SU-DHL-6 (cell line): ENCODE measurements at regions not wholly inside any gene's neighbourhood (a gene's known extent, or its start where the extent isn't known, plus 50 kb on each side); places are given as distances from the start of the nearest gene placed in this dataset.

Source experiments
- H2AFZ ChIP-seq: fragments of 200-600 bp; sonication (generic); 2 replicates; pipeline ENCODE4 v1.6.1; 2014; ENCODE audit warnings: low read depth, mild to moderate bottlenecking, moderate library complexity, mixed read lengths, antibody characterized with exemption, low read length; ENCODE audit not compliant: severe bottlenecking
- H3F3A ChIP-seq: fragments of 200-600 bp; shearing (Covaris generic); 2 replicates; pipeline ENCODE4 v1.6.0; 2016; ENCODE audit warnings: antibody characterized with exemption, mild to moderate bottlenecking; ENCODE audit not compliant: insufficient read depth
- H3K27ac ChIP-seq: fragments of 200-600 bp; sonication (generic); 2 replicates; pipeline ENCODE4 v1.5.1; 2016; ENCODE audit warnings: low read depth, mild to moderate bottlenecking, low read length, moderate library complexity, mixed read lengths
- H3K27me3 ChIP-seq: fragments of 200-600 bp; sonication (generic), shearing (Covaris generic); 2 replicates; pipeline ENCODE4 v1.6.0; 2014; ENCODE audit warnings: mild to moderate bottlenecking, low read length
- H3K36me3 ChIP-seq: fragments of 200-600 bp; sonication (generic); 2 replicates; pipeline ENCODE4 v1.6.1; 2014; ENCODE audit warnings: mild to moderate bottlenecking, low read length, mixed read lengths
- H3K4me2 ChIP-seq: fragments of 300-600, 200-600 bp; shearing (Covaris generic), sonication (generic); 2 replicates; pipeline ENCODE4 v1.6.0; 2014; ENCODE audit warnings: low read length, low read depth, mild to moderate bottlenecking; ENCODE audit not compliant: poor library complexity, severe bottlenecking
- H3K4me3 ChIP-seq: fragments of 200-600 bp; sonication (generic); 2 replicates; pipeline ENCODE4 v1.5.1; 2014; ENCODE audit warnings: antibody characterized with exemption, low read length, mild to moderate bottlenecking, mixed read lengths; ENCODE audit not compliant: insufficient read depth, poor library complexity, severe bottlenecking
- H3K79me2 ChIP-seq: fragments of 200-600 bp; sonication (generic); 2 replicates; pipeline ENCODE4 v1.6.1; 2014; ENCODE audit warnings: mild to moderate bottlenecking, low read length, moderate library complexity; ENCODE audit not compliant: insufficient read depth
- H3K9ac ChIP-seq: fragments of 200-600 bp; sonication (generic); 2 replicates; pipeline ENCODE4 v1.7.0; 2014; ENCODE audit warnings: mild to moderate bottlenecking, low read length
- H3K9me2 ChIP-seq: fragments of 200-600 bp; sonication (generic); replicated peaks from 2 replicates; pipeline ENCODE4 v1.6.1; 2014; ENCODE audit warnings: low read length; ENCODE audit not compliant: insufficient read depth
- H3K9me3 ChIP-seq: fragments of 200-600 bp; sonication (generic); 2 replicates; pipeline ENCODE4 v1.6.1; 2014; ENCODE audit warnings: low read length, mixed read lengths; ENCODE audit not compliant: insufficient read depth
- H4K20me1 ChIP-seq: fragments of 200-600 bp; sonication (generic); 2 replicates; pipeline ENCODE4 v1.6.1; 2014; ENCODE audit warnings: low read depth, mild to moderate bottlenecking, antibody characterized with exemption, low read length, moderate library complexity, mixed read lengths
- CTCF ChIP-seq: fragments of 200-600 bp; sonication (generic); IDR thresholded peaks from one replicate; pipeline ENCODE4 v1.5.1; 2017; ENCODE audit warnings: antibody characterized with exemption, mild to moderate bottlenecking, low read length, moderate library complexity; ENCODE audit not compliant: insufficient read depth, poor library complexity, severe bottlenecking
- EZH2phosphoT487 ChIP-seq: fragments of 200-600 bp; sonication (generic), shearing (Covaris generic); conservative IDR thresholded peaks from 2 replicates; pipeline ENCODE4 v1.6.1; 2018; ENCODE audit warnings: mild to moderate bottlenecking, antibody characterized with exemption, low read length, moderate library complexity, mixed read lengths

DNA sequence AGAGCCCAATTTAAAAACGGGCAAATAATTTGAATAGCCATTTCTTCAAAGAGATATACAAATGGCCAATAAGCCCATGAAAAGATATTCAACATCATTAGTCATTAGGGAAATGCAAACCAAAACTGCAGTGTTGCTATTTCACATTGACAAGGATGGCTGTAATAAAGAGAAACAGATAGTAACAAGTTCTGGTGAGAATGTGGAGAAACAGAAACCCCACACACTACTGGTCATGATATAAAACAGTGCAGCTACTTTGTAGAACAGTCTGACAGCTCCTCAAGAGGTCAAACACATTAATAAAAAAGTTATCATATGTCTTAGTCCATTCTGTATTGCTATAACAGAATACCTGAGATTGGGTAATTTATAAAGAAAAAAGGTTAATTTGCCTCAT is 237.0 kb upstream of the GRAMD2B start:
- H3F3A ChIP-seq = no peaks in the 10 kb centered on the region
- no peaks in the 10 kb centered on the region for H3K36me3 ChIP-seq
- no peak overlapping the region for H3K4me3 ChIP-seq
- no peak overlapping the region for H3K9ac ChIP-seq
- no peaks in the 10 kb centered on the region for H3K79me2 ChIP-seq
- no peak for TF ChIP-seq EZH2phosphoT487
- no peaks in the 10 kb centered on the region for H3K9me3 ChIP-seq
- no peaks in the 10 kb centered on the region for H3K27me3 ChIP-seq
- no peak overlapping the region for H3K4me2 ChIP-seq
- no peak overlapping the region for H2AFZ ChIP-seq
- H3K27ac ChIP-seq = no peak overlapping the region
- no peaks in the 10 kb centered on the region for H3K9me2 ChIP-seq
- H4K20me1 ChIP-seq = no peaks in the 10 kb centered on the region

DNA sequence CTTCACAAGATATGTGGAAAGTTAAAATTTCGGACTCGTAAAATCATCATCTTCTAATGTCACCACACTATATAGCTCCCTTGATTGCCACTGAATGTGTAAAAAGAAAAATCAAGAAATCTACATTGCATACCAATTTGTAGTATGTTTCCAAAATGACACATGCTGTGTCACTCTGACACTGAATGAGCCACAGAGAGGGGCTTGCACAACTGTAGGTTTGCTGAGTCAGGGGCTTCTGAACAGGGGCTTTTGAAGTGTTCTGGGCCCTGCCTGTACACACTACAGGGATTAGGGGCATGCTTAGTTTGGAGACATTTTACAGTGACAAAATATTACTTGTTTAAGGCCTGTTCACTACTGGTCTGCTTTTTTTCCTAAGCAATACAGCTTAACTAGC is 234.4 kb upstream of the GRAMD2B start:
- no peak for TF ChIP-seq CTCF
- no peak for TF ChIP-seq EZH2phosphoT487
- no peaks in the 10 kb centered on the region for H3K9me2 ChIP-seq
- H3K9ac ChIP-seq = no peak overlapping the region
- H3K4me2 ChIP-seq = no peak overlapping the region
- H3K4me3 ChIP-seq = no peak overlapping the region
- no peaks in the 10 kb centered on the region for H4K20me1 ChIP-seq
- H3K27me3 ChIP-seq = no peaks in the 10 kb centered on the region
- H3K9me3 ChIP-seq = no peaks in the 10 kb centered on the region
- no peaks in the 10 kb centered on the region for H3K36me3 ChIP-seq
- H3K27ac ChIP-seq = no peak overlapping the region
- no peaks in the 10 kb centered on the region for H3F3A ChIP-seq
- H2AFZ ChIP-seq = no peak overlapping the region
- H3K79me2 ChIP-seq = no peaks in the 10 kb centered on the region

DNA sequence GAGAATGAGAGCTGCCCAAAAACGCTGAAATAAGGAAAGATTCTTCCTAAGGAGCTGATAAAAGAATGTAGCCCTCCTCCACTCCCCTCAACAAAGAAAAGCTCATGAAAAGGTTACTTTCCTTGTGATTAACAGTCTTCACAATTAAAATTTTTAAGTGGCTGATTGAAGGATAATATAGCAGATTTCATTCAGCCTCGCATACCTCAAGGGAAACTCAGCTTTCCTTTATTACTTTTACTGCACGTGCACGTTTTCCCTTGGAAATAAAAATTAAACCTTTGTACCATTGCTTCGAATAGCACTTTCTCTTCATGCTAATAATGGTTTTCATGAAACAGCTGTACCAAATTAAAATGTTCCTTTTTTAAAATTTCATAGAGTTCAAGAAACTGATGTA is 234.0 kb upstream of the GRAMD2B start:
- TF ChIP-seq EZH2phosphoT487 (no peak), CTCF (no peak)
- Histone ChIP-seq H3K27ac (no peak overlapping the region), H3K4me2 (no peak overlapping the region), H2AFZ (no peak overlapping the region), H3K9me2 (0 out of 2 replicates have a peak, but pooled peaks cover 3% of the 10 kb centered on the region), H3K79me2 (no peaks in the 10 kb centered on the region), H3F3A (no peaks in the 10 kb centered on the region), H3K4me3 (no peak overlapping the region), H3K9me3 (no peaks in the 10 kb centered on the region), H3K27me3 (no peaks in the 10 kb centered on the region), H3K36me3 (no peaks in the 10 kb centered on the region), H3K9ac (no peak overlapping the region), H4K20me1 (no peaks in the 10 kb centered on the region)

DNA sequence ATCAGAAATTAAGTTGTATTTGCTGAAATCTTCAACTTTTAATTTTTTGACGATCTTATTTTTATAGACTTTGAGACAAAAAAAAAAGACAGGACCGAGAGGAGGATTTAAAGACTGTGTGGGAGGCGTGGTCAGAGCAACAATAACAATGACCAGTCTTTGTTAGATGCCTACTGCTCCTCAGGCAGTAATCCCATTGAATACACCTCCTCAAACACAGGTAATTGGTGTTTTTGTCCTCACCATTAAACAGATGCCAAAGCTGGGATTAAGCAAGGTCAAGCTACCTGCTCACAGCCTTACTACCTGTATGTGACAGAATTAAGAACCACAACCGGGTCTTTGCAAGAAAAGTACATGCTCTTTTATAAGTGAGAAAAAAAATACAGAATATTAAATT is 233.3 kb upstream of the GRAMD2B start:
- Histone ChIP-seq H3K9me3 (no peaks in the 10 kb centered on the region), H3K9me2 (0 out of 2 replicates have a peak, but pooled peaks cover 3% of the 10 kb centered on the region), H3K79me2 (no peaks in the 10 kb centered on the region), H3K27ac (no peak overlapping the region), H2AFZ (no peak overlapping the region), H3F3A (no peaks in the 10 kb centered on the region), H3K4me2 (no peak overlapping the region), H3K27me3 (no peaks in the 10 kb centered on the region), H4K20me1 (no peaks in the 10 kb centered on the region), H3K4me3 (no peak overlapping the region), H3K9ac (no peak overlapping the region), H3K36me3 (no peaks in the 10 kb centered on the region)
- TF ChIP-seq EZH2phosphoT487 (no peak), CTCF (no peak)
